Dermis blood vessel endothelial cell (primary cell): ENCODE measurements at regions not wholly inside any gene's neighbourhood (a gene's known extent, or its start where the extent isn't known, plus 50 kb on each side); places are given as distances from the start of the nearest gene placed in this dataset.
"Not testable (repeated sequence)": the region's sequence is repeated elsewhere in the genome, so short reads cannot be mapped to it uniquely, and the experiment has no call there.

ENCODE experiments used
- DNase-seq: peaks from one replicate; pipeline ENCODE4 v3.0.0; 2010

- DNase-seq = no peak
Observed at GRCh38 chr20:4635781-4636180, 50.5 kb upstream of the PRNP start.

GRCh38 chr20:4635342-4635741, 50.9 kb upstream of the PRNP start:
- DNase-seq = no peak

GRCh38 chr20:4633780-4634179, 52.5 kb upstream of the PRNP start:
- peak; percentile 90 for DNase-seq

GRCh38 chr20:4633379-4633778, 52.9 kb upstream of the PRNP start:
- DNase-seq = no peak

- DNase-seq = no peak
Observed at GRCh38 chr20:4632876-4633275, 53.4 kb upstream of the PRNP start.

GRCh38 chr20:4626228-4626627, 60.0 kb upstream of the PRNP start:
- DNase-seq = peak; percentile 77

- peak; percentile 39 for DNase-seq
Observed at GRCh38 chr20:4625687-4626086, 60.6 kb upstream of the PRNP start.

- DNase-seq = not testable (repeated sequence)
Observed at GRCh38 chr20:4624675-4625336, 61.5 kb upstream of the PRNP start.

- DNase-seq = not testable (repeated sequence)
Observed at GRCh38 chr20:4619144-4619543, 67.1 kb upstream of the PRNP start.

GRCh38 chr20:4617484-4617883, 68.8 kb upstream of the PRNP start:
- no peak for DNase-seq

GRCh38 chr20:4617019-4617418, 69.2 kb upstream of the PRNP start:
- no peak for DNase-seq

- DNase-seq = peak; percentile 88
Observed at GRCh38 chr20:4613718-4614620, 72.3 kb upstream of the PRNP start.

GRCh38 chr20:4613184-4613583, 73.1 kb upstream of the PRNP start:
- DNase-seq = no peak

GRCh38 chr20:4610871-4611270, 75.4 kb upstream of the PRNP start:
- DNase-seq = no peak

GRCh38 chr20:4609511-4609910, 76.7 kb upstream of the PRNP start:
- DNase-seq = no peak

GRCh38 chr20:4608861-4609260, 77.4 kb upstream of the PRNP start:
- no peak for DNase-seq

GRCh38 chr20:4607287-4607713, 79.0 kb upstream of the PRNP start:
- DNase-seq = peak; percentile 80

- DNase-seq = no peak
Observed at GRCh38 chr20:4606051-4606450, 80.2 kb upstream of the PRNP start.

- DNase-seq = no peak
Observed at GRCh38 chr20:4605166-4605565, 81.1 kb upstream of the PRNP start.

GRCh38 chr20:4604580-4604979, 81.7 kb upstream of the PRNP start:
- no peak for DNase-seq

GRCh38 chr20:4603724-4604123, 82.5 kb upstream of the PRNP start:
- DNase-seq = no peak

GRCh38 chr20:4602297-4602631, 84.0 kb upstream of the PRNP start:
- DNase-seq = no peak

GRCh38 chr20:4601630-4602296, 84.5 kb upstream of the PRNP start:
- DNase-seq = peak; percentile 41
